H9 (cell line): ENCODE measurements at regions not wholly inside any gene's neighbourhood (a gene's known extent, or its start where the extent isn't known, plus 50 kb on each side); places are given as distances from the start of the nearest gene placed in this dataset.

Experiments
- DNase-seq: peaks from one replicate; pipeline ENCODE4 v3.0.0-alpha.2; 2017
- H2AFZ ChIP-seq: one replicate; pipeline ENCODE4 v1.6.1; 2013; ENCODE audit warnings: mild to moderate bottlenecking, low read length, control low read depth, moderate library complexity
- H2AK5ac ChIP-seq: 2 replicates; pipeline ENCODE4 v1.6.1; 2013; ENCODE audit warnings: low read length, control low read depth, mixed read lengths; ENCODE audit not compliant: insufficient read length
- H2BK120ac ChIP-seq: one replicate; pipeline ENCODE4 v1.6.1; 2013; ENCODE audit warnings: low read depth, mild to moderate bottlenecking, low read length, control low read depth, inconsistent platforms; ENCODE audit not compliant: poor library complexity, severe bottlenecking
- H2BK12ac ChIP-seq: 2 replicates; pipeline ENCODE4 v1.6.1; 2013; ENCODE audit warnings: low read length, control low read depth, mixed read lengths, low read depth; ENCODE audit not compliant: insufficient read length
- H2BK15ac ChIP-seq: 2 replicates; pipeline ENCODE4 v1.6.1; 2013; ENCODE audit warnings: low read depth, low read length, control low read depth
- H2BK20ac ChIP-seq: one replicate; pipeline ENCODE4 v1.6.1; 2013; ENCODE audit warnings: low read depth, mild to moderate bottlenecking, low read length, control low read depth, inconsistent platforms; ENCODE audit not compliant: poor library complexity, severe bottlenecking
- H2BK5ac ChIP-seq: 2 replicates; pipeline ENCODE4 v1.6.1; 2013; ENCODE audit warnings: low read length, control low read depth, mixed read lengths; ENCODE audit not compliant: insufficient read length
- H3K14ac ChIP-seq: 2 replicates; pipeline ENCODE4 v1.6.1; 2013; ENCODE audit warnings: low read length, control low read depth; ENCODE audit not compliant: insufficient read depth
- H3K18ac ChIP-seq: 2 replicates; pipeline ENCODE4 v1.6.1; 2013; ENCODE audit warnings: low read depth, mild to moderate bottlenecking, mixed read lengths, low read length, control low read depth; ENCODE audit not compliant: insufficient read length
- H3K23ac ChIP-seq: 2 replicates; pipeline ENCODE4 v1.6.1; 2013; ENCODE audit warnings: low read length, control low read depth, mixed read lengths, low read depth; ENCODE audit not compliant: insufficient read length
- H3K23me2 ChIP-seq: 2 replicates; pipeline ENCODE4 v1.6.1; 2013; ENCODE audit warnings: low read depth, mild to moderate bottlenecking, mixed read lengths, low read length, control low read depth; ENCODE audit not compliant: insufficient read length, poor library complexity, severe bottlenecking
- H3K27ac ChIP-seq: 2 replicates; pipeline ENCODE4 v1.5.1; 2013; ENCODE audit warnings: low read length, control low read depth, mixed read lengths, low read depth; ENCODE audit not compliant: insufficient read length
- H3K27me3 ChIP-seq: 2 replicates; pipeline ENCODE4 v1.6.1; 2013; ENCODE audit warnings: low read length, control low read depth, inconsistent platforms; ENCODE audit not compliant: insufficient read depth
- H3K4ac ChIP-seq: 2 replicates; pipeline ENCODE4 v1.6.1; 2013; ENCODE audit warnings: low read depth, mild to moderate bottlenecking, control low read depth, inconsistent platforms, low read length, moderate library complexity
- H3K4me1 ChIP-seq: 2 replicates; pipeline ENCODE4 v1.6.1; 2013; ENCODE audit warnings: low read length, control low read depth, inconsistent platforms; ENCODE audit not compliant: insufficient read depth
- H3K4me2 ChIP-seq: 2 replicates; pipeline ENCODE4 v1.6.1; 2013; ENCODE audit warnings: low read length, control low read depth, mixed read lengths; ENCODE audit not compliant: insufficient read length, insufficient read depth
- H3K56ac ChIP-seq: 2 replicates; pipeline ENCODE4 v1.6.1; 2013; ENCODE audit warnings: low read depth, mild to moderate bottlenecking, mixed read lengths, low read length, control low read depth; ENCODE audit not compliant: insufficient read length
- H3K79me1 ChIP-seq: 2 replicates; pipeline ENCODE4 v1.6.1; 2013; ENCODE audit warnings: low read depth, mild to moderate bottlenecking, moderate library complexity, low read length, control low read depth, inconsistent platforms; ENCODE audit not compliant: insufficient read depth, poor library complexity, severe bottlenecking
- H3K79me2 ChIP-seq: 2 replicates; pipeline ENCODE4 v1.6.1; 2013; ENCODE audit warnings: low read length, control low read depth, inconsistent platforms; ENCODE audit not compliant: insufficient read depth
- H3K9ac ChIP-seq: 2 replicates; pipeline ENCODE4 v1.6.1; 2013; ENCODE audit warnings: low read length, control low read depth, mixed read lengths; ENCODE audit not compliant: insufficient read length; ENCODE audit errors: extremely low read depth
- H3K9me3 ChIP-seq: one replicate; pipeline ENCODE4 v1.6.1; 2013; ENCODE audit warnings: low read depth, low read length, inconsistent platforms; ENCODE audit not compliant: control insufficient read depth
- H3T11ph ChIP-seq: one replicate; pipeline ENCODE4 v1.6.1; 2013; ENCODE audit warnings: mild to moderate bottlenecking, low read length, control low read depth, inconsistent platforms
- H4K20me1 ChIP-seq: one replicate; pipeline ENCODE4 v1.6.1; 2013; ENCODE audit not compliant: control insufficient read depth, insufficient read length, insufficient read depth
- H4K5ac ChIP-seq: 2 replicates; pipeline ENCODE4 v1.6.1; 2013; ENCODE audit warnings: low read depth, mild to moderate bottlenecking, mixed read lengths, low read length, control low read depth; ENCODE audit not compliant: insufficient read length
- H4K8ac ChIP-seq: replicated peaks from 2 replicates; pipeline ENCODE4 v1.6.1; 2013; ENCODE audit warnings: low read length, control low read depth, mixed read lengths, low read depth; ENCODE audit not compliant: insufficient read length
- H4K91ac ChIP-seq: 2 replicates; pipeline ENCODE4 v1.6.1; 2013; ENCODE audit warnings: low read depth, mild to moderate bottlenecking, moderate library complexity, mixed read lengths, low read length, control low read depth; ENCODE audit not compliant: insufficient read length
- H3K27ac Mint-ChIP-seq, 3 experiments: 2 replicates in 2 of 3; 3 replicates in 1 of 3; pipeline ENCODE4 v1.8.0; 2020 to 2021; ENCODE audit warnings: mixed read lengths in 3 of 3, mild to moderate bottlenecking in 1 of 3, moderate library complexity in 1 of 3
- H3K27me3 Mint-ChIP-seq: 2 replicates; pipeline ENCODE4 v1.8.0; 2021; ENCODE audit warnings: low read depth, mild to moderate bottlenecking, moderate library complexity, mixed read lengths
- H3K36me3 Mint-ChIP-seq, 3 experiments: 2 replicates in 2 of 3; 3 replicates in 1 of 3; pipeline ENCODE4 v1.8.0; 2020 to 2021; ENCODE audit warnings: low read depth in 3 of 3, mixed read lengths in 3 of 3; ENCODE audit not compliant: insufficient read depth in 1 of 3
- H3K4me1 Mint-ChIP-seq, 2 experiments: 2 replicates each; pipeline ENCODE4 v1.8.0; 2020; ENCODE audit warnings: mixed read lengths in 2 of 2
- H3K4me3 Mint-ChIP-seq, 2 experiments: 2 replicates in 1 of 2; 3 replicates in 1 of 2; pipeline ENCODE4 v1.8.0; 2020 to 2021; ENCODE audit warnings: mild to moderate bottlenecking in 2 of 2, mixed read lengths in 2 of 2, moderate library complexity in 1 of 2
- H3K9me3 Mint-ChIP-seq, 2 experiments: 2 replicates in 1 of 2; 3 replicates in 1 of 2; pipeline ENCODE4 v1.8.0; 2020; ENCODE audit warnings: mild to moderate bottlenecking in 2 of 2, mixed read lengths in 2 of 2, moderate library complexity in 1 of 2
- TF ChIP-seq, protein P1 (sequence below): fragments of 200-600 bp; sonication (generic); conservative IDR thresholded peaks from 3 replicates; pipeline ENCODE4 v1.8.0; 2021; ENCODE audit warnings: antibody characterized with exemption, mild to moderate bottlenecking

DNA sequence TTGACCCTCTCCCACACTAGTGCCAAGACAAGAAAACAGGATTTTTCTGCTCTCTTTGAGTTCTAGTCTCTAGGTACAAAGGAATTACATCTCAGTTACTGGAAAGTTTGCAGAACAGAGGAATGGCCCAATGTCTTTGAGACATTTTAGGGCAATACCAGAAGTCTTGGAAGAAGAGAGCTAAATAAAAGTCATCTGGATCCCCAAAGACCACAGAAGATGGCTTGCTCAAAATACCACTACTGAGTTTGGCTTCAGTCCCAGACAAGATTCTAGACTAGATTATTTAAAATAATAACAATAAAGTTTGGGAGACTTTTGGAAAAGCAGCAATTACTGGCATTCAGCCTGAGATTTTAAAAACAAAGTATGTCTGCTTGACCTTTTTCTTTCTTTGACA lies 61.9 kb upstream of the HK2 start:
- Histone ChIP-seq H2AFZ (no peak overlapping the region), H3K4ac (no peak overlapping the region), H3K4me2 (no peak overlapping the region), H3K9me3 (no peaks in the 10 kb centered on the region), H3K27me3 (no peaks in the 10 kb centered on the region), H2BK5ac (no peak overlapping the region), H3K27ac (no peak overlapping the region), H3K4me1 (no peaks in the 10 kb centered on the region), H2AK5ac (no peak overlapping the region), H3T11ph (no peak overlapping the region), H4K91ac (no peak overlapping the region), H2BK12ac (no peak overlapping the region), H3K9ac (no peak overlapping the region), H2BK15ac (no peak overlapping the region), H4K20me1 (no peaks in the 10 kb centered on the region), H3K23ac (no peak overlapping the region), H2BK120ac (no peak overlapping the region), H3K79me2 (no peaks in the 10 kb centered on the region), H3K14ac (no peak overlapping the region), H3K56ac (no peak overlapping the region), H3K79me1 (no peaks in the 10 kb centered on the region), H4K5ac (no peak overlapping the region), H4K8ac (no peak overlapping the region), H3K18ac (no peak overlapping the region), H2BK20ac (no peak overlapping the region), H3K23me2 (no peaks in the 10 kb centered on the region)
- H3K4me3 Mint-ChIP-seq: no peak overlapping the region
- no peaks in the 10 kb centered on the region for H3K27me3 Mint-ChIP-seq
- TF ChIP-seq, protein P1, sequence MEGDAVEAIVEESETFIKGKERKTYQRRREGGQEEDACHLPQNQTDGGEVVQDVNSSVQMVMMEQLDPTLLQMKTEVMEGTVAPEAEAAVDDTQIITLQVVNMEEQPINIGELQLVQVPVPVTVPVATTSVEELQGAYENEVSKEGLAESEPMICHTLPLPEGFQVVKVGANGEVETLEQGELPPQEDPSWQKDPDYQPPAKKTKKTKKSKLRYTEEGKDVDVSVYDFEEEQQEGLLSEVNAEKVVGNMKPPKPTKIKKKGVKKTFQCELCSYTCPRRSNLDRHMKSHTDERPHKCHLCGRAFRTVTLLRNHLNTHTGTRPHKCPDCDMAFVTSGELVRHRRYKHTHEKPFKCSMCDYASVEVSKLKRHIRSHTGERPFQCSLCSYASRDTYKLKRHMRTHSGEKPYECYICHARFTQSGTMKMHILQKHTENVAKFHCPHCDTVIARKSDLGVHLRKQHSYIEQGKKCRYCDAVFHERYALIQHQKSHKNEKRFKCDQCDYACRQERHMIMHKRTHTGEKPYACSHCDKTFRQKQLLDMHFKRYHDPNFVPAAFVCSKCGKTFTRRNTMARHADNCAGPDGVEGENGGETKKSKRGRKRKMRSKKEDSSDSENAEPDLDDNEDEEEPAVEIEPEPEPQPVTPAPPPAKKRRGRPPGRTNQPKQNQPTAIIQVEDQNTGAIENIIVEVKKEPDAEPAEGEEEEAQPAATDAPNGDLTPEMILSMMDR: no peak
- H3K27ac Mint-ChIP-seq: no peak overlapping the region
- peaks cover 0 to 4% of the 10 kb centered on the region in 2 experiments; a peak in 2 of 4 replicates for H3K4me1 Mint-ChIP-seq
- no peak for DNase-seq
- H3K36me3 Mint-ChIP-seq: peaks cover 0 to 3% (median 0%) of the 10 kb centered on the region in 3 experiments; a peak in 1 of 7 replicates
- no peaks in the 10 kb centered on the region; a peak in 1 of 5 replicates for H3K9me3 Mint-ChIP-seq
